HG02610 (cell line): ENCODE measurements at regions not wholly inside any gene's neighbourhood (a gene's known extent, or its start where the extent isn't known, plus 50 kb on each side); places are given as distances from the start of the nearest gene placed in this dataset.

Experiments
- ATAC-seq: cut with Tn5 transposase; IDR thresholded peaks from one replicate; pipeline ENCODE4 v1.9.1; 2021; ENCODE audit warnings: mild to moderate bottlenecking, moderate library complexity; ENCODE audit not compliant: unreplicated experiment

GRCh38 chr5:125343015-125343414, 596.6 kb upstream of the ZNF608 start:
- ATAC-seq, result no peak

- ATAC-seq, result no peak
Measured at GRCh38 chr5:125346316-125346715, 599.9 kb upstream of the ZNF608 start.

GRCh38 chr5:125348221-125348692, 601.8 kb upstream of the ZNF608 start:
- ATAC-seq, result no peak

- ATAC-seq, result no peak
Measured at GRCh38 chr5:125348936-125349831, 602.7 kb upstream of the ZNF608 start.

GRCh38 chr5:125357660-125358059, 611.2 kb upstream of the ZNF608 start:
- no peak for ATAC-seq

- no peak for ATAC-seq
Measured at GRCh38 chr5:125365747-125366146, 619.3 kb upstream of the ZNF608 start.

GRCh38 chr5:125367702-125368101, 621.3 kb upstream of the ZNF608 start:
- ATAC-seq, result no peak

GRCh38 chr5:125370461-125371205, 624.2 kb upstream of the ZNF608 start:
- no peak for ATAC-seq

- no peak for ATAC-seq
Measured at GRCh38 chr5:125372694-125373631, 626.5 kb upstream of the ZNF608 start.

- peak; percentile 41 for ATAC-seq
Measured at GRCh38 chr5:125375143-125375542, 628.7 kb upstream of the ZNF608 start.

- no peak for ATAC-seq
Measured at GRCh38 chr5:125376059-125376641, 629.7 kb upstream of the ZNF608 start.

GRCh38 chr5:125377141-125377540, 630.7 kb upstream of the ZNF608 start:
- no peak for ATAC-seq

- no peak for ATAC-seq
Measured at GRCh38 chr5:125381290-125381689, 634.9 kb upstream of the ZNF608 start.

- no peak for ATAC-seq
Measured at GRCh38 chr5:125384071-125384470, 637.6 kb upstream of the ZNF608 start.

GRCh38 chr5:125390326-125390725, 643.9 kb upstream of the ZNF608 start:
- ATAC-seq, result no peak

- no peak for ATAC-seq
Measured at GRCh38 chr5:125393221-125393815, 646.9 kb upstream of the ZNF608 start.

GRCh38 chr5:125394661-125395280, 648.3 kb upstream of the ZNF608 start:
- ATAC-seq, result no peak

GRCh38 chr5:125396462-125396861, 650.0 kb upstream of the ZNF608 start:
- ATAC-seq, result no peak

GRCh38 chr5:125398466-125398865, 652.0 kb upstream of the ZNF608 start:
- ATAC-seq, result no peak

GRCh38 chr5:125399885-125400284, 653.4 kb upstream of the ZNF608 start:
- ATAC-seq, result no peak
